ENCODE measurements at regions not wholly inside any gene's neighbourhood (a gene's known extent, or its start where the extent isn't known, plus 50 kb on each side); places are given as distances from the start of the nearest gene placed in this dataset.
A peak's percentile ranks its signal among the peaks of the same experiment; 100 is the strongest.

- H3K27me3 ChIP-seq: no peaks in the 10 kb centered on the region
- TF ChIP-seq POLR2A (IDR thresholded peaks at IDR 0.05) (no peak), CTCF (IDR thresholded peaks at IDR 0.05) (no peak)
- H3K4me3 ChIP-seq: no peak overlapping the region
- DNase-seq: no peak
- intact Hi-C loops (cut with DNase I; ENCODE audit: low total_unique reads): no loop called here
- H3K27ac ChIP-seq: no peak overlapping the region
- no peaks in the 10 kb centered on the region for H3K4me1 ChIP-seq
- H3K36me3 ChIP-seq: no peaks in the 10 kb centered on the region
- H3K9me3 ChIP-seq: no peaks in the 10 kb centered on the region
Observed at GRCh38 chr3:167920747-167921146, 175.0 kb downstream of the GOLIM4 start.

- no peak for TF ChIP-seq CTCF (IDR thresholded peaks at IDR 0.05)
- intact Hi-C loops (cut with DNase I; ENCODE audit: low total_unique reads): no loop called here
Observed at GRCh38 chr3:167919590-167919989, 176.1 kb downstream of the GOLIM4 start.

GRCh38 chr3:167918686-167919085 lies 177.0 kb downstream of the GOLIM4 start:
- no peaks in the 10 kb centered on the region for H3K4me1 ChIP-seq
- no peak for TF ChIP-seq POLR2A (IDR thresholded peaks at IDR 0.05)
- no peak for TF ChIP-seq CTCF (IDR thresholded peaks at IDR 0.05)
- H3K4me3 ChIP-seq: no peak overlapping the region
- intact Hi-C loops (cut with DNase I; ENCODE audit: low total_unique reads): no loop called here
- H3K27me3 ChIP-seq: no peaks in the 10 kb centered on the region
- H3K27ac ChIP-seq: no peak overlapping the region
- no peaks in the 10 kb centered on the region for H3K36me3 ChIP-seq
- DNase-seq: no peak
- no peaks in the 10 kb centered on the region for H3K9me3 ChIP-seq

More at GRCh38 chr3:167919590-167919989, 176.1 kb downstream of the GOLIM4 start:
- H3K4me3 ChIP-seq: no peak overlapping the region
- H3K27me3 ChIP-seq: no peaks in the 10 kb centered on the region
- no peak overlapping the region for H3K27ac ChIP-seq
- no peak for DNase-seq
- no peaks in the 10 kb centered on the region for H3K36me3 ChIP-seq
- H3K4me1 ChIP-seq: no peaks in the 10 kb centered on the region
- no peaks in the 10 kb centered on the region for H3K9me3 ChIP-seq

- Histone ChIP-seq H3K4me3 (no peak overlapping the region), H3K27me3 (no peaks in the 10 kb centered on the region), H3K36me3 (no peaks in the 10 kb centered on the region), H3K9me3 (no peaks in the 10 kb centered on the region), H3K27ac (no peak overlapping the region), H3K4me1 (no peaks in the 10 kb centered on the region)
- DNase-seq: no peak
- intact Hi-C loops (cut with DNase I; ENCODE audit: low total_unique reads): no loop called here
- TF ChIP-seq CTCF (IDR thresholded peaks at IDR 0.05) (no peak), POLR2A (IDR thresholded peaks at IDR 0.05) (no peak)
Observed at GRCh38 chr3:167918008-167918596, 177.6 kb downstream of the GOLIM4 start.

GRCh38 chr3:167913219-167913835 lies 177.8 kb downstream of the SERPINI1 start:
- H3K4me3 ChIP-seq: no peak overlapping the region
- intact Hi-C loops (cut with DNase I; ENCODE audit: low total_unique reads): no loop called here
- DNase-seq: peak in 1 of 2 donors; percentile 31
- H3K4me1 ChIP-seq: no peaks in the 10 kb centered on the region
- TF ChIP-seq POLR2A (IDR thresholded peaks at IDR 0.05) (no peak), CTCF (IDR thresholded peaks at IDR 0.05) (no peak)
- no peaks in the 10 kb centered on the region for H3K27me3 ChIP-seq
- no peaks in the 10 kb centered on the region for H3K9me3 ChIP-seq
- H3K27ac ChIP-seq: peak overlapping the region; percentile 0 to 61
- H3K36me3 ChIP-seq: no peaks in the 10 kb centered on the region
